ENCODE measurements at regions not wholly inside any gene's neighbourhood (a gene's known extent, or its start where the extent isn't known, plus 50 kb on each side); places are given as distances from the start of the nearest gene placed in this dataset.

GRCh38 chr17:14014657-14015056 lies 54.6 kb upstream of the COX10 start:
- ATAC-seq (ENCODE audit: low FRiP score in 2 of 2): no peak
- Histone ChIP-seq H3K9me3 (no peaks in the 10 kb centered on the region), H3K27ac (no peak overlapping the region), H3K36me3 (no peaks in the 10 kb centered on the region), H3K27me3 (no peaks in the 10 kb centered on the region), H3K4me3 (no peak overlapping the region), H3K4me1 (no peaks in the 10 kb centered on the region)
- DNase-seq: no peak
- WGBS, 2 donors: 85% methylated on average over 7 of the region's 7 CpGs
- no peak for TF ChIP-seq CTCF (IDR thresholded peaks at IDR 0.05)
- no peak for TF ChIP-seq POLR2A (IDR thresholded peaks at IDR 0.05)
- TF ChIP-seq EP300 (IDR thresholded peaks at IDR 0.05): no peak
- no peak for TF ChIP-seq POLR2AphosphoS5 (IDR thresholded peaks at IDR 0.05)

- TF ChIP-seq POLR2A (IDR thresholded peaks at IDR 0.05): no peak
- TF ChIP-seq EP300 (IDR thresholded peaks at IDR 0.05): no peak
- no peak for TF ChIP-seq CTCF (IDR thresholded peaks at IDR 0.05)
- no peak for TF ChIP-seq POLR2AphosphoS5 (IDR thresholded peaks at IDR 0.05)
- Histone ChIP-seq H3K27me3 (no peaks in the 10 kb centered on the region), H3K4me3 (no peak overlapping the region), H3K36me3 (no peaks in the 10 kb centered on the region), H3K9me3 (no peaks in the 10 kb centered on the region), H3K27ac (no peak overlapping the region), H3K4me1 (no peaks in the 10 kb centered on the region)
- DNase-seq (no peak), ATAC-seq (ENCODE audit: low FRiP score in 2 of 2) (no peak)
- 68 to 69% methylated on average over 14 of the region's 14 CpGs for WGBS, 2 donors
These were observed 54.0 kb upstream of the COX10 start for GRCh38 chr17:14015271-14015670.

GRCh38 chr17:14016858-14017257 lies 52.4 kb upstream of the COX10 start:
- H3K9me3 ChIP-seq: no peaks in the 10 kb centered on the region
- H3K4me3 ChIP-seq: no peak overlapping the region
- 96 to 98% methylated on average over 3 of the region's 3 CpGs for WGBS, 2 donors
- TF ChIP-seq POLR2A (IDR thresholded peaks at IDR 0.05) (no peak), EP300 (IDR thresholded peaks at IDR 0.05) (no peak), CTCF (IDR thresholded peaks at IDR 0.05) (no peak), POLR2AphosphoS5 (IDR thresholded peaks at IDR 0.05) (no peak)
- H3K4me1 ChIP-seq: no peaks in the 10 kb centered on the region
- ATAC-seq (ENCODE audit: low FRiP score in 2 of 2) (no peak), DNase-seq (no peak)
- no peak overlapping the region for H3K27ac ChIP-seq
- no peaks in the 10 kb centered on the region for H3K36me3 ChIP-seq
- no peaks in the 10 kb centered on the region for H3K27me3 ChIP-seq

GRCh38 chr17:14019186-14019956 lies 49.9 kb upstream of the COX10 start:
- no peak for TF ChIP-seq POLR2AphosphoS5 (IDR thresholded peaks at IDR 0.05)
- TF ChIP-seq CTCF (IDR thresholded peaks at IDR 0.05): no peak
- no peak for TF ChIP-seq EP300 (IDR thresholded peaks at IDR 0.05)
- TF ChIP-seq POLR2A (IDR thresholded peaks at IDR 0.05): no peak
- Histone ChIP-seq H3K4me1 (no peaks in the 10 kb centered on the region), H3K4me3 (no peak overlapping the region), H3K36me3 (no peaks in the 10 kb centered on the region), H3K9me3 (no peaks in the 10 kb centered on the region), H3K27me3 (no peaks in the 10 kb centered on the region), H3K27ac (no peak overlapping the region)
- no peak for ATAC-seq (ENCODE audit: low FRiP score in 2 of 2)
- 64 to 74% methylated on average over 9 of the region's 9 CpGs for WGBS, 2 donors
- peak in 1 of 2 donors; percentile 17 for DNase-seq
